Kidney epithelial cell (primary cell): ENCODE measurements at regions not wholly inside any gene's neighbourhood (a gene's known extent, or its start where the extent isn't known, plus 50 kb on each side); places are given as distances from the start of the nearest gene placed in this dataset.

Experiments
- DNase-seq: peaks from one replicate; pipeline ENCODE4 v3.0.0-alpha.2; 2010; ENCODE audit warnings: low read depth
- H3K27me3 ChIP-seq: 2 replicates; pipeline ENCODE4 v1.6.0; 2011; ENCODE audit warnings: low read length; ENCODE audit not compliant: control insufficient read depth, insufficient read depth
- H3K36me3 ChIP-seq: 2 replicates; pipeline ENCODE4 v1.5.1; 2011; ENCODE audit warnings: low read length; ENCODE audit not compliant: control insufficient read depth, insufficient read depth
- H3K4me3 ChIP-seq: 2 replicates; pipeline ENCODE4 v1.5.1; 2011; ENCODE audit warnings: low read depth, mild to moderate bottlenecking, control low read depth, low read length
- TF ChIP-seq, protein P1 (sequence below): IDR thresholded peaks from 2 replicates; pipeline ENCODE4 v1.5.1; 2011; ENCODE audit warnings: mild to moderate bottlenecking, moderate library complexity, low read length, control low read depth, inconsistent platforms; ENCODE audit not compliant: insufficient read depth, poor library complexity, severe bottlenecking

DNA sequence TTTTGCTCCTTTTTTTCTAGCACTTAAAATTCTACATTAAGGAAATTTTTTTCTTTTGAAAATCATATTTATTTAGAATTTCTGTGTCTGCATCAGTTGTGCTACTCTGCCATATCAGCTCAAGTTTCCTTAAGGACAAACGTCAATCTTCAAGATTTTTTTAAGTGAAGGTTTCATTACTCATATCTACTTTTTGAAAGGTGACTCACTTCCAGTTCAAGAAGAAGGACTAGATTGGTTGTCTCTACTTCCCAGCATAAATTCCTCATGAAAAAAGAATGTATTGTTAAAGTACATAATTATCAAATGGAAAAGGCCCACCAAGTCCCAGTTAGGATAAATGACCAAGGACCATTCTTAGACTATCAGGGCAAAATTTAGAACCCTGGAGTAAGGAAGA, 626.5 kb downstream of the DMRTA1 start:
- TF ChIP-seq, protein P1, sequence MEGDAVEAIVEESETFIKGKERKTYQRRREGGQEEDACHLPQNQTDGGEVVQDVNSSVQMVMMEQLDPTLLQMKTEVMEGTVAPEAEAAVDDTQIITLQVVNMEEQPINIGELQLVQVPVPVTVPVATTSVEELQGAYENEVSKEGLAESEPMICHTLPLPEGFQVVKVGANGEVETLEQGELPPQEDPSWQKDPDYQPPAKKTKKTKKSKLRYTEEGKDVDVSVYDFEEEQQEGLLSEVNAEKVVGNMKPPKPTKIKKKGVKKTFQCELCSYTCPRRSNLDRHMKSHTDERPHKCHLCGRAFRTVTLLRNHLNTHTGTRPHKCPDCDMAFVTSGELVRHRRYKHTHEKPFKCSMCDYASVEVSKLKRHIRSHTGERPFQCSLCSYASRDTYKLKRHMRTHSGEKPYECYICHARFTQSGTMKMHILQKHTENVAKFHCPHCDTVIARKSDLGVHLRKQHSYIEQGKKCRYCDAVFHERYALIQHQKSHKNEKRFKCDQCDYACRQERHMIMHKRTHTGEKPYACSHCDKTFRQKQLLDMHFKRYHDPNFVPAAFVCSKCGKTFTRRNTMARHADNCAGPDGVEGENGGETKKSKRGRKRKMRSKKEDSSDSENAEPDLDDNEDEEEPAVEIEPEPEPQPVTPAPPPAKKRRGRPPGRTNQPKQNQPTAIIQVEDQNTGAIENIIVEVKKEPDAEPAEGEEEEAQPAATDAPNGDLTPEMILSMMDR = no peak
- no peak overlapping the region for H3K4me3 ChIP-seq
- no peaks in the 10 kb centered on the region for H3K36me3 ChIP-seq
- DNase-seq = no peak
- H3K27me3 ChIP-seq = no peaks in the 10 kb centered on the region

DNA sequence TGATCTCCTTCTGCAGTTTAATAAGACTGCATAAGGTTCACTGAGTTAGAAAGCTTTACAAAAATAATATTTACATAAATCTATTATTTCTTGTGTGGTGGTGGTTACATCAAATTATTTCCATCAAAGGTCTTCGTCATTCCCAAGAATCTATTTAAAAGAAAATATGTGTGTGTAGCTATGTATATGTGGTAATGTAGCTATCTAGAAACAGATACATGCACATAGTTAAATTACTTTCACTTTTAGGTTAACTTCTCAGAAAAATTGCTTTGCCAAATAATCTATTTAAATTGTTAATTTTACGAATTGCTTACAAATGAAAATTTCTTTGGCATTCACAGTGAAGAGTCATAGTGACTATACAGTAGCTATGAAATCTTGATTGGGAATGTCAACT, 633.2 kb downstream of the DMRTA1 start:
- no peak for DNase-seq
- no peak overlapping the region for H3K4me3 ChIP-seq
- TF ChIP-seq, protein P1 = no peak

DNA sequence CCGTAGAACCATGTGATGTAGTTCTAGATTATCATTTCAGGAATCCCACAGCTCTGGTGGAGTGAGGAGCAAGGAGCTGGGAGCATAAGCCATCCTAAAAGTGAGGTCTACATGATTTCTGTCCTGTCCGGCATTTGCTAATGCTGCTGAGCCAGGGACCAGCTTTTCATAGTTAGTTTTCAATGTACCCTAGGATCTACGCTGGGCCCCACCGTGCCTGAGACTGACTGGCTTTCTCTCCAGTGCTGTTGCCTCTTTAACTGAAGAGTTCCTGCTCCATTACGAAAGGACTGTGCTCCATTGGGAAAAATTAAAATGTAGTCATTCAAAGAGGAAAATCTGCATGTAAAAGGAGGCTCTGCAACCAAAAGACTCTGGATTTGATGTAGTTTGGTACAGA, 634.8 kb downstream of the DMRTA1 start:
- no peaks in the 10 kb centered on the region for H3K36me3 ChIP-seq
- no peak overlapping the region for H3K4me3 ChIP-seq
- no peaks in the 10 kb centered on the region for H3K27me3 ChIP-seq
- DNase-seq = no peak
- TF ChIP-seq, protein P1 = no peak

More for the DNA sequence above, 633.2 kb downstream of the DMRTA1 start:
- Histone ChIP-seq H3K27me3 (no peaks in the 10 kb centered on the region), H3K36me3 (no peaks in the 10 kb centered on the region)

DNA sequence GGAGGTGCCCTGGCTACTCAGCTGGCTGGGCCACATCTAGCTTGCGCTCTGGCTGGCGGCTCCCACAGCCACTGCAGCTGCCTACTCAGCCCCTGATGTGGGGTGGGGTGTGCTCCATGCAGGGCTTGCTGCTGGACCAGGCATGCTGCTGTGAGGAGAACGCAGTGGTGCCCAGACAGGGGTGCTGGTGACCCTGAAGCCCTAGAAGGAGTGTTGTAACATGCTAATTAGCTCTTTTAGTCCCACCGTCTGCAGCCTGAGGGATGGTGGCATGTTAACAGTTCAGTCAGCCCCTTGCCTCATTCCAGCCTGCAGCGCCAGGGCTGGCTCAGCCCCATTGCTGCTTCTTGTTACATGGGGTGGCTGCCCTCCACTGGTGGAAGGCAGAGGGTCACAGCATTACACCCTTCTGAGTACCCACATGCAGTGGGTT, 642.3 kb downstream of the DMRTA1 start:
- Histone ChIP-seq H3K4me3 (no peak overlapping the region), H3K36me3 (no peaks in the 10 kb centered on the region), H3K27me3 (no peaks in the 10 kb centered on the region)
- TF ChIP-seq, protein P1 = no peak
- no peak for DNase-seq

DNA sequence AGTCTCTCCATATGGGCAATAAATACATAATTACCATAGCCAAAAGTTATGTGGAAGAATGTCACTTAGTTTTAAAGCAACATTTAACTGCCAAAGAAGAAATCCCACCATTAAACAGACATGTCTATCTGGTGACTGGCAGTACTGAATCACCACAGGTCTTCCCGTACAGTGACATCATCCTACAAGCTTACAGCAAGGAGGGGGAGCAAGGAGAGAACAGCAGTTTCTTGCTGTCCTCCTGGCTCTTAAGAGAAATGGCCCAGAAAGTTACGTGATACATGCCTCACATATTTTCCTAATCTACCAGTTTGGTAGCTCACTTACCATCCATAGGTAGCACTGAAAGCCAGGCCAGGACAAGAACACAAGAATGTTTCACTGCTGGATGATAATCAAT, 671.0 kb downstream of the DMRTA1 start:
- TF ChIP-seq, protein P1 = no peak
- peak; percentile 75 for DNase-seq

DNA sequence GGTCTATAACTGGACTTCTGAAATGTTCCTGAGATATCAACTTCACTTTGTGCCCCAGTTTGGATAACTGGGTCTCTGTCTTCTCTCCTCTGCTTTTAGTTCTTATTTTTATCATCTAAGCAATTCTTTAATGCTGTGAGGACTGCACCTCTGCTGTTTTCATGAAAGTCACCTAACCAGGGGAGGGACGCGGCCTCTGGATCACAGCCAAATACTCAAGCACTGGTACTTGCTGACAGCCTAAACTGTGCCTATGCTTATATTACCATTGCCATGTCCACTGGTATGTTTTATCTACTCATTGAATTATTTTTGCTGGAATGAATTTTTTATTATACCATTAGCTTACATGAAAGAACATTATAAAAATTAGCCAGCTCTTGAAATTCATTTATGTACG, 674.0 kb downstream of the DMRTA1 start:
- no peaks in the 10 kb centered on the region for H3K27me3 ChIP-seq
- H3K4me3 ChIP-seq = no peak overlapping the region
- DNase-seq = no peak
- no peaks in the 10 kb centered on the region for H3K36me3 ChIP-seq
- TF ChIP-seq, protein P1 = no peak

More for the DNA sequence above, 671.0 kb downstream of the DMRTA1 start:
- H3K4me3 ChIP-seq = no peak overlapping the region
- H3K36me3 ChIP-seq = no peaks in the 10 kb centered on the region
- H3K27me3 ChIP-seq = no peaks in the 10 kb centered on the region
